ENCODE measurements at regions not wholly inside any gene's neighbourhood (a gene's known extent, or its start where the extent isn't known, plus 50 kb on each side); places are given as distances from the start of the nearest gene placed in this dataset.

DNA sequence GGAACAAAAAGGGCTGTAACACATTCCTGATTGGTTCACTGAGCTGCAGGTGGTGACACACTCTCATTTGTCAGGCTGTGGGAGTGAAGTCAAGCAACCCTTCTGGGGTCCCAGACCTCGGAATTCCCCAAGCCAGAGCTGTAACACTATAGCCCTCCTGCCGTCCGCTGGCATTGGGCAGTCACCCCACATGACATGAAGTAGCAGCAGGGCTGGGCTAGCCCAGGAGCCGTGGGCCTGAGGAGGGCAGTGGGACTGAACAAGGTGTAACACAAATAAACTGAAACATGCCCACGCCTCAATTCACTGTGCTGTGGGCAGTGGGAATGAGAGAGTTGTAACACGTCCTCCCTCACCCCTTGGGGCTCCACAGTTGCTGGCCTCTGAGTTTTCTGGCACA lies 689.1 kb upstream of the EYS start:
- no peaks in the 10 kb centered on the region for H3K9me3 ChIP-seq (ENCODE audit: control extremely low read depth in 1 of 5, control insufficient read depth in 4 of 5, insufficient read depth in 2 of 5, low read depth in 1 of 5, low read length in 4 of 5)
- no peaks in the 10 kb centered on the region for H3K27me3 ChIP-seq (replicated peaks in 2 of 5; ENCODE audit: control insufficient read depth in 4 of 5, insufficient read depth in 5 of 5, low read length in 4 of 5)
- H3K36me3 ChIP-seq (ENCODE audit: control insufficient read depth in 4 of 4, insufficient read depth in 4 of 4, low read length in 3 of 4): no peaks in the 10 kb centered on the region
- H3K27ac ChIP-seq (ENCODE audit: insufficient read depth in 1 of 2, low read depth in 1 of 2, low read length in 2 of 2, poor library complexity in 1 of 2, severe bottlenecking in 2 of 2): no peak overlapping the region
- POLR2A ChIA-PET: no interaction called here
- H3K4me3 ChIP-seq (ENCODE audit: control insufficient read depth in 1 of 7, extremely low read depth in 1 of 7, insufficient read depth in 4 of 7, low read depth in 2 of 7, low read length in 6 of 7): no peak overlapping the region
- no peak for DNase-seq
- WGBS (ENCODE audit: insufficient coverage): 97% methylated on average over 6 of the region's 6 CpGs
- CTCF ChIA-PET: no interaction called here
- H3K4me1 ChIP-seq (ENCODE audit: control extremely low read depth in 1 of 4, control insufficient read depth in 4 of 4, insufficient read depth in 4 of 4, low read length in 3 of 4): no peaks in the 10 kb centered on the region

- H3K36me3 ChIP-seq (ENCODE audit: control insufficient read depth in 4 of 4, insufficient read depth in 4 of 4, low read length in 3 of 4): no peaks in the 10 kb centered on the region
- WGBS (ENCODE audit: insufficient coverage): no CpG with 5 or more reads among the region's 2 CpGs
- no peaks in the 10 kb centered on the region for H3K9me3 ChIP-seq (ENCODE audit: control extremely low read depth in 1 of 5, control insufficient read depth in 4 of 5, insufficient read depth in 2 of 5, low read depth in 1 of 5, low read length in 4 of 5)
- H3K4me3 ChIP-seq (ENCODE audit: control insufficient read depth in 1 of 7, extremely low read depth in 1 of 7, insufficient read depth in 4 of 7, low read depth in 2 of 7, low read length in 6 of 7): no peak overlapping the region
- no peaks in the 10 kb centered on the region for H3K4me1 ChIP-seq (ENCODE audit: control extremely low read depth in 1 of 4, control insufficient read depth in 4 of 4, insufficient read depth in 4 of 4, low read length in 3 of 4)
- H3K27me3 ChIP-seq (replicated peaks in 2 of 5; ENCODE audit: control insufficient read depth in 4 of 5, insufficient read depth in 5 of 5, low read length in 4 of 5): no peaks in the 10 kb centered on the region
- H3K27ac ChIP-seq (ENCODE audit: insufficient read depth in 1 of 2, low read depth in 1 of 2, low read length in 2 of 2, poor library complexity in 1 of 2, severe bottlenecking in 2 of 2): no peak overlapping the region
- POLR2A ChIA-PET: no interaction called here
- DNase-seq: no peak
- CTCF ChIA-PET: no interaction called here
These were observed 683.4 kb upstream of the EYS start for GRCh38 chr6:66390393-66390792.

DNA sequence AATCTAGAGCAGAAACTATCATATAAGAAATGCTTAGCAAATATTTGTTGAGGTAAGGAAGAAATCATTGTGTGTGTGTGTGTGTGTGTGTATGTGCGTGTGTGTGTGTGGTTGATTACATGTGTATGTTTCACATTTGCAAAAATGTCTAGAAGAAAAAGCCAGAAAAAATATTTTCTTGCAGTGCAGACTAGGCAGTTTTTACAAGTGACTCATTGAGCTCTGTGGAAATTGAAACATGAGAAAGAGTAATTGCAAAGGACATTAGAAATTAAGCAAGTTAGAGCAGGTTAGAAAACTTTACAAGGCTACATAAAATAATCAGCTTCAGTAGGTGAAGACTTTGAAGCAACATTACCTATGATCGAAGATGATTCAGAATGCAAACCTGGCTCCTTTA lies 669.0 kb upstream of the EYS start:
- DNase-seq: no peak
- Histone ChIP-seq H3K36me3 (ENCODE audit: control insufficient read depth in 4 of 4, insufficient read depth in 4 of 4, low read length in 3 of 4) (no peaks in the 10 kb centered on the region), H3K4me1 (ENCODE audit: control extremely low read depth in 1 of 4, control insufficient read depth in 4 of 4, insufficient read depth in 4 of 4, low read length in 3 of 4) (no peaks in the 10 kb centered on the region), H3K4me3 (ENCODE audit: control insufficient read depth in 1 of 7, extremely low read depth in 1 of 7, insufficient read depth in 4 of 7, low read depth in 2 of 7, low read length in 6 of 7) (no peak overlapping the region), H3K27me3 (replicated peaks in 2 of 5; ENCODE audit: control insufficient read depth in 4 of 5, insufficient read depth in 5 of 5, low read length in 4 of 5) (no peaks in the 10 kb centered on the region), H3K9me3 (ENCODE audit: control extremely low read depth in 1 of 5, control insufficient read depth in 4 of 5, insufficient read depth in 2 of 5, low read depth in 1 of 5, low read length in 4 of 5) (no peaks in the 10 kb centered on the region), H3K27ac (ENCODE audit: insufficient read depth in 1 of 2, low read depth in 1 of 2, low read length in 2 of 2, poor library complexity in 1 of 2, severe bottlenecking in 2 of 2) (no peak overlapping the region)
- 80% methylated on average over 1 of the region's 2 CpGs for WGBS (ENCODE audit: insufficient coverage)
- ChIA-PET POLR2A (no interaction called here), CTCF (no interaction called here)

DNA sequence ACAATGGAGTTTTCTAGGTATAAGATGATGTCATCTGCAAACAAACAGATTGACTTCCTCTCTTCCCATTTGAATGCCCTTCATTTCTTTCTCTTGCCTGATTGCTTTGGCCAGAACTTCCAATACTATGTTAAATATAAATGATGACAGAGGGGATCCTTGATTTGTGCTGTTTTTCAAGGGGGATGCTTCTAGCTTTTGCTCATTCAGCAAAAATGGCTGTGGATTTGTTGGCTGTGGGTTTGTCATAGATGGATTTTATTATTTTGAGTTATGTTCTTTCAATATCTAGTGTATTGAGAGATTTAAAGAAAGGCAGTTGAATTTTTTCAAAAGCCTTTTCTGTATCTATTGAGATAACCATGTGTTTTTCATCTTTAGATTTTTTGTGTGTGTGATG lies 662.4 kb upstream of the EYS start:
- Histone ChIP-seq H3K4me1 (ENCODE audit: control extremely low read depth in 1 of 4, control insufficient read depth in 4 of 4, insufficient read depth in 4 of 4, low read length in 3 of 4) (no peaks in the 10 kb centered on the region), H3K27me3 (replicated peaks in 2 of 5; ENCODE audit: control insufficient read depth in 4 of 5, insufficient read depth in 5 of 5, low read length in 4 of 5) (no peaks in the 10 kb centered on the region), H3K27ac (ENCODE audit: insufficient read depth in 1 of 2, low read depth in 1 of 2, low read length in 2 of 2, poor library complexity in 1 of 2, severe bottlenecking in 2 of 2) (no peak overlapping the region), H3K4me3 (ENCODE audit: control insufficient read depth in 1 of 7, extremely low read depth in 1 of 7, insufficient read depth in 4 of 7, low read depth in 2 of 7, low read length in 6 of 7) (no peak overlapping the region), H3K36me3 (ENCODE audit: control insufficient read depth in 4 of 4, insufficient read depth in 4 of 4, low read length in 3 of 4) (no peaks in the 10 kb centered on the region), H3K9me3 (ENCODE audit: control extremely low read depth in 1 of 5, control insufficient read depth in 4 of 5, insufficient read depth in 2 of 5, low read depth in 1 of 5, low read length in 4 of 5) (no peaks in the 10 kb centered on the region)
- DNase-seq: no peak
- POLR2A ChIA-PET: no interaction called here
- CTCF ChIA-PET: no interaction called here

- ChIA-PET CTCF (no interaction called here), POLR2A (no interaction called here)
- Histone ChIP-seq H3K27me3 (replicated peaks in 2 of 5; ENCODE audit: control insufficient read depth in 4 of 5, insufficient read depth in 5 of 5, low read length in 4 of 5) (no peaks in the 10 kb centered on the region), H3K36me3 (ENCODE audit: control insufficient read depth in 4 of 4, insufficient read depth in 4 of 4, low read length in 3 of 4) (no peaks in the 10 kb centered on the region), H3K4me3 (ENCODE audit: control insufficient read depth in 1 of 7, extremely low read depth in 1 of 7, insufficient read depth in 4 of 7, low read depth in 2 of 7, low read length in 6 of 7) (no peak overlapping the region), H3K9me3 (ENCODE audit: control extremely low read depth in 1 of 5, control insufficient read depth in 4 of 5, insufficient read depth in 2 of 5, low read depth in 1 of 5, low read length in 4 of 5) (no peaks in the 10 kb centered on the region), H3K4me1 (ENCODE audit: control extremely low read depth in 1 of 4, control insufficient read depth in 4 of 4, insufficient read depth in 4 of 4, low read length in 3 of 4) (no peaks in the 10 kb centered on the region), H3K27ac (ENCODE audit: insufficient read depth in 1 of 2, low read depth in 1 of 2, low read length in 2 of 2, poor library complexity in 1 of 2, severe bottlenecking in 2 of 2) (no peak overlapping the region)
- no peak for DNase-seq
- WGBS (ENCODE audit: insufficient coverage): 100% methylated on average over 3 of the region's 6 CpGs
These were observed 655.9 kb upstream of the EYS start for GRCh38 chr6:66362888-66363287.

GRCh38 chr6:66361886-66362285 lies 654.9 kb upstream of the EYS start:
- CTCF ChIA-PET: no interaction called here

GRCh38 chr6:66357781-66358180 lies 650.8 kb upstream of the EYS start:
- H3K27ac ChIP-seq (ENCODE audit: insufficient read depth in 1 of 2, low read depth in 1 of 2, low read length in 2 of 2, poor library complexity in 1 of 2, severe bottlenecking in 2 of 2): no peak overlapping the region
- no peaks in the 10 kb centered on the region for H3K9me3 ChIP-seq (ENCODE audit: control extremely low read depth in 1 of 5, control insufficient read depth in 4 of 5, insufficient read depth in 2 of 5, low read depth in 1 of 5, low read length in 4 of 5)
- H3K36me3 ChIP-seq (ENCODE audit: control insufficient read depth in 4 of 4, insufficient read depth in 4 of 4, low read length in 3 of 4): no peaks in the 10 kb centered on the region
- DNase-seq: no peak
- no peaks in the 10 kb centered on the region for H3K4me1 ChIP-seq (ENCODE audit: control extremely low read depth in 1 of 4, control insufficient read depth in 4 of 4, insufficient read depth in 4 of 4, low read length in 3 of 4)
- CTCF ChIA-PET: no interaction called here
- POLR2A ChIA-PET: no interaction called here
- no peaks in the 10 kb centered on the region for H3K27me3 ChIP-seq (replicated peaks in 2 of 5; ENCODE audit: control insufficient read depth in 4 of 5, insufficient read depth in 5 of 5, low read length in 4 of 5)
- no peak overlapping the region for H3K4me3 ChIP-seq (ENCODE audit: control insufficient read depth in 1 of 7, extremely low read depth in 1 of 7, insufficient read depth in 4 of 7, low read depth in 2 of 7, low read length in 6 of 7)

More at GRCh38 chr6:66361886-66362285, 654.9 kb upstream of the EYS start:
- 90% methylated on average over 5 of the region's 8 CpGs for WGBS (ENCODE audit: insufficient coverage)
- POLR2A ChIA-PET: interaction anchor here (0.7 kb wide), 1 partner anchor 696 kb away, joined by 3 read pairs; no protein-coding TSS in a partner anchor
- Histone ChIP-seq H3K4me1 (ENCODE audit: control extremely low read depth in 1 of 4, control insufficient read depth in 4 of 4, insufficient read depth in 4 of 4, low read length in 3 of 4) (no peaks in the 10 kb centered on the region), H3K27me3 (replicated peaks in 2 of 5; ENCODE audit: control insufficient read depth in 4 of 5, insufficient read depth in 5 of 5, low read length in 4 of 5) (no peaks in the 10 kb centered on the region), H3K27ac (ENCODE audit: insufficient read depth in 1 of 2, low read depth in 1 of 2, low read length in 2 of 2, poor library complexity in 1 of 2, severe bottlenecking in 2 of 2) (no peak overlapping the region), H3K4me3 (ENCODE audit: control insufficient read depth in 1 of 7, extremely low read depth in 1 of 7, insufficient read depth in 4 of 7, low read depth in 2 of 7, low read length in 6 of 7) (no peak overlapping the region), H3K36me3 (ENCODE audit: control insufficient read depth in 4 of 4, insufficient read depth in 4 of 4, low read length in 3 of 4) (no peaks in the 10 kb centered on the region), H3K9me3 (ENCODE audit: control extremely low read depth in 1 of 5, control insufficient read depth in 4 of 5, insufficient read depth in 2 of 5, low read depth in 1 of 5, low read length in 4 of 5) (no peaks in the 10 kb centered on the region)
- DNase-seq: no peak

DNA sequence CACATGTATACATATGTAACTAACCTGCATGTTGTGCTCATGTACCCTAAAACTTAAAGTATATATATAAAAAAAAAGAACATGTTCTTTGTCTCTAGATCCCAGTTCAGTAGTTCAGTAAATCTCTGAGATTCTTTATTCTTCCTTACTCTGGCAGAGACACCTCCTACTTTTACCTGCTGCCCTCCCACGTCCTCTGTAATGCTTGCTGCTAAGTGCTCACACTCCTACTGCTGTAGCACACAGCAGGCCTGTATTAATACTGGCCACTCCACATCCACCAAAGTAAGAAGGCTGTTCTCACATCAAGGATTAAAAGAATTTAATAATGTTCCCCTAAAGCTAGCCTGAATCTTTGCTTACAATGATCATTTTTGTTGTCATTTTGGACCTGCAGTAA lies 648.4 kb upstream of the EYS start:
- Histone ChIP-seq H3K36me3 (ENCODE audit: control insufficient read depth in 4 of 4, insufficient read depth in 4 of 4, low read length in 3 of 4) (no peaks in the 10 kb centered on the region), H3K9me3 (ENCODE audit: control extremely low read depth in 1 of 5, control insufficient read depth in 4 of 5, insufficient read depth in 2 of 5, low read depth in 1 of 5, low read length in 4 of 5) (no peaks in the 10 kb centered on the region), H3K4me3 (ENCODE audit: control insufficient read depth in 1 of 7, extremely low read depth in 1 of 7, insufficient read depth in 4 of 7, low read depth in 2 of 7, low read length in 6 of 7) (no peak overlapping the region), H3K4me1 (ENCODE audit: control extremely low read depth in 1 of 4, control insufficient read depth in 4 of 4, insufficient read depth in 4 of 4, low read length in 3 of 4) (no peaks in the 10 kb centered on the region), H3K27me3 (replicated peaks in 2 of 5; ENCODE audit: control insufficient read depth in 4 of 5, insufficient read depth in 5 of 5, low read length in 4 of 5) (no peaks in the 10 kb centered on the region), H3K27ac (ENCODE audit: insufficient read depth in 1 of 2, low read depth in 1 of 2, low read length in 2 of 2, poor library complexity in 1 of 2, severe bottlenecking in 2 of 2) (no peak overlapping the region)
- ChIA-PET POLR2A (no interaction called here), CTCF (no interaction called here)
- DNase-seq: no peak
- WGBS (ENCODE audit: insufficient coverage): no CpG with 5 or more reads among the region's 1 CpG

Data from common myeloid progenitor, CD34-positive (primary cell).